ENCODE measurements at regions not wholly inside any gene's neighbourhood (a gene's known extent, or its start where the extent isn't known, plus 50 kb on each side); places are given as distances from the start of the nearest gene placed in this dataset.
"Not testable (repeated sequence)": the region's sequence is repeated elsewhere in the genome, so short reads cannot be mapped to it uniquely, and the experiment has no call there.

GRCh38 chr1:121003230-121003629 lies 113.7 kb downstream of the PPIAL4A start:
- DNase-seq (ENCODE audit: low read depth, low spot score), result not testable (repeated sequence)

GRCh38 chr1:121006826-121007225 lies 117.3 kb downstream of the PPIAL4A start:
- not testable (repeated sequence) for DNase-seq (ENCODE audit: low read depth, low spot score)

GRCh38 chr1:121007755-121008154 lies 118.2 kb downstream of the PPIAL4A start:
- not testable (repeated sequence) for DNase-seq (ENCODE audit: low read depth, low spot score)

GRCh38 chr1:121008512-121009215 lies 119.1 kb downstream of the PPIAL4A start:
- not testable (repeated sequence) for DNase-seq (ENCODE audit: low read depth, low spot score)

GRCh38 chr1:121009216-121010057 lies 119.9 kb downstream of the PPIAL4A start:
- DNase-seq (ENCODE audit: low read depth, low spot score), result not testable (repeated sequence)

GRCh38 chr1:121010141-121010540 lies 120.6 kb downstream of the PPIAL4A start:
- not testable (repeated sequence) for DNase-seq (ENCODE audit: low read depth, low spot score)

GRCh38 chr1:121013181-121013580 lies 123.6 kb downstream of the PPIAL4A start:
- DNase-seq (ENCODE audit: low read depth, low spot score), result not testable (repeated sequence)

- DNase-seq (ENCODE audit: low read depth, low spot score), result not testable (repeated sequence)
These were observed 126.8 kb downstream of the PPIAL4A start for GRCh38 chr1:121016182-121017028.

- not testable (repeated sequence) for DNase-seq (ENCODE audit: low read depth, low spot score)
These were observed 130.3 kb downstream of the PPIAL4A start for GRCh38 chr1:121019715-121020349.

GRCh38 chr1:121020350-121021236 lies 131.0 kb downstream of the PPIAL4A start:
- DNase-seq (ENCODE audit: low read depth, low spot score), result not testable (repeated sequence)

GRCh38 chr1:121021716-121022115 lies 132.1 kb downstream of the PPIAL4A start:
- not testable (repeated sequence) for DNase-seq (ENCODE audit: low read depth, low spot score)

- DNase-seq (ENCODE audit: low read depth, low spot score), result not testable (repeated sequence)
These were observed 143.4 kb downstream of the PPIAL4A start for GRCh38 chr1:121032878-121033494.

- DNase-seq (ENCODE audit: low read depth, low spot score), result not testable (repeated sequence)
These were observed 147.2 kb downstream of the PPIAL4A start for GRCh38 chr1:121036792-121037191.

- DNase-seq (ENCODE audit: low read depth, low spot score), result not testable (repeated sequence)
These were observed 143.2 kb downstream of the FAM72B start for GRCh38 chr1:121040974-121041373.

GRCh38 chr1:121041497-121041896 lies 142.6 kb downstream of the FAM72B start:
- not testable (repeated sequence) for DNase-seq (ENCODE audit: low read depth, low spot score)

GRCh38 chr1:121042882-121043281 lies 141.3 kb downstream of the FAM72B start:
- not testable (repeated sequence) for DNase-seq (ENCODE audit: low read depth, low spot score)

- DNase-seq (ENCODE audit: low read depth, low spot score), result not testable (repeated sequence)
These were observed 135.8 kb downstream of the FAM72B start for GRCh38 chr1:121048293-121048752.

GRCh38 chr1:121048769-121049443 lies 135.2 kb downstream of the FAM72B start:
- DNase-seq (ENCODE audit: low read depth, low spot score), result not testable (repeated sequence)

- not testable (repeated sequence) for DNase-seq (ENCODE audit: low read depth, low spot score)
These were observed 134.0 kb downstream of the FAM72B start for GRCh38 chr1:121050097-121050496.
